Suprapubic skin (tissue), 3 donors: ENCODE measurements at regions not wholly inside any gene's neighbourhood (a gene's known extent, or its start where the extent isn't known, plus 50 kb on each side); places are given as distances from the start of the nearest gene placed in this dataset.

Source experiments
- POLR2A ChIP-seq, 2 donors: fragments of 450-650 bp; IDR thresholded peaks; one replicate each; pipeline ENCODE4 v1.6.1; 2017; ENCODE audit warnings: antibody characterized with exemption in 2 of 2, mild to moderate bottlenecking in 2 of 2, moderate library complexity in 2 of 2
- TF ChIP-seq, protein P1 (sequence below), 2 donors: fragments of 200-600 bp in 1 of 2; fragments of 450-650 bp in 1 of 2; sonication (generic) in 1 of 2; IDR thresholded peaks; one replicate each; pipeline ENCODE4 v1.5.1; 2016 to 2019; ENCODE audit warnings: antibody characterized with exemption in 2 of 2, mild to moderate bottlenecking in 1 of 2, moderate library complexity in 1 of 2

- TF ChIP-seq, protein P1, sequence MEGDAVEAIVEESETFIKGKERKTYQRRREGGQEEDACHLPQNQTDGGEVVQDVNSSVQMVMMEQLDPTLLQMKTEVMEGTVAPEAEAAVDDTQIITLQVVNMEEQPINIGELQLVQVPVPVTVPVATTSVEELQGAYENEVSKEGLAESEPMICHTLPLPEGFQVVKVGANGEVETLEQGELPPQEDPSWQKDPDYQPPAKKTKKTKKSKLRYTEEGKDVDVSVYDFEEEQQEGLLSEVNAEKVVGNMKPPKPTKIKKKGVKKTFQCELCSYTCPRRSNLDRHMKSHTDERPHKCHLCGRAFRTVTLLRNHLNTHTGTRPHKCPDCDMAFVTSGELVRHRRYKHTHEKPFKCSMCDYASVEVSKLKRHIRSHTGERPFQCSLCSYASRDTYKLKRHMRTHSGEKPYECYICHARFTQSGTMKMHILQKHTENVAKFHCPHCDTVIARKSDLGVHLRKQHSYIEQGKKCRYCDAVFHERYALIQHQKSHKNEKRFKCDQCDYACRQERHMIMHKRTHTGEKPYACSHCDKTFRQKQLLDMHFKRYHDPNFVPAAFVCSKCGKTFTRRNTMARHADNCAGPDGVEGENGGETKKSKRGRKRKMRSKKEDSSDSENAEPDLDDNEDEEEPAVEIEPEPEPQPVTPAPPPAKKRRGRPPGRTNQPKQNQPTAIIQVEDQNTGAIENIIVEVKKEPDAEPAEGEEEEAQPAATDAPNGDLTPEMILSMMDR (IDR thresholded peaks at IDR 0.05), result no peak
- TF ChIP-seq POLR2A (IDR thresholded peaks at IDR 0.05), result no peak
These were observed 203.9 kb downstream of the MYRFL start for GRCh38 chr12:70028918-70029317.
